K562 (cell line): ENCODE measurements at regions not wholly inside any gene's neighbourhood (a gene's known extent, or its start where the extent isn't known, plus 50 kb on each side); places are given as distances from the start of the nearest gene placed in this dataset.

ENCODE experiments used
- ATAC-seq: fragments of 200-7000 bp; cut with Tn5 transposase; 3 replicates; pipeline ENCODE4 v1.9.1; 2020; ENCODE audit warnings: moderate library complexity
- BruUV-seq: library from RNA; stranded (reverse); fragments of 400-500 nt; replicated peaks from 2 replicates; lab custom pipeline; 2021; lab: Mats Ljungman, UMichigan
- CTCF ChIA-PET: fragments of 300-600 bp; formaldehyde crosslinking; extraction: SDS; loops from one replicate; lab custom pipeline; 2021; ENCODE audit warnings: low intra/inter-chr PET ratio; lab: Yijun Ruan, JAX
- POLR2A ChIA-PET: fragments of 300-600, 350-650 bp; sonication (Branson Sonifier 250); formaldehyde crosslinking; extraction: SDS; loops from one replicate; lab custom pipeline; 2021; ENCODE audit warnings: antibody characterized with exemption, inconsistent platforms; lab: Yijun Ruan, JAX
- DNase-seq, 4 experiments: peaks; one replicate each; pipeline versions ENCODE4 v3.0.0 to v3.0.0-alpha.2; 2011 to 2018; ENCODE audit warnings: low spot score in 3 of 4, mixed read lengths in 3 of 4; ENCODE audit errors: extremely low read depth in 1 of 4
- FAIRE-seq: peaks from 2 replicates; lab custom pipeline; 2011; peaks lifted over from hg19 to GRCh38; lab: Jason Lieb, UNC
- H2AFZ ChIP-seq: 2 replicates; pipeline ENCODE4 v1.6.0; 2011; ENCODE audit warnings: low read depth, low read length, control low read depth, inconsistent platforms
- H3K27ac ChIP-seq: fragments of 200-600 bp; 3 replicates; pipeline ENCODE4 v1.8.0; 2011; ENCODE audit warnings: low read depth, mild to moderate bottlenecking, control low read depth, inconsistent platforms, low read length, moderate library complexity, mixed read lengths; ENCODE audit errors: extremely low read depth
- H3K27me3 ChIP-seq, 2 experiments: fragments of 300-600 bp in 1 of 2; 2 replicates in 1 of 2; 3 replicates in 1 of 2; pipeline versions ENCODE4 v1.6.0 to v1.8.0; 2011; ENCODE audit warnings: inconsistent platforms in 2 of 2, low read length in 2 of 2, mild to moderate bottlenecking in 1 of 2, mixed read lengths in 1 of 2, moderate library complexity in 1 of 2; ENCODE audit not compliant: control insufficient read depth in 2 of 2, insufficient read depth in 2 of 2
- H3K36me3 ChIP-seq: fragments of 300-600 bp; 3 replicates; pipeline ENCODE4 v1.8.0; 2011; ENCODE audit warnings: mild to moderate bottlenecking, low read length, inconsistent platforms; ENCODE audit not compliant: control insufficient read depth, insufficient read depth
- H3K4me1 ChIP-seq, 2 experiments: fragments of 200-600 bp in 1 of 2; replicated peaks in 1 of 2; 2 replicates in 1 of 2; 3 replicates in 1 of 2; pipeline versions ENCODE4 v1.5.1 to v1.8.0; 2011; ENCODE audit warnings: inconsistent platforms in 2 of 2, low read length in 2 of 2, mild to moderate bottlenecking in 1 of 2, mixed read lengths in 1 of 2, moderate library complexity in 1 of 2; ENCODE audit not compliant: control insufficient read depth in 2 of 2, insufficient read depth in 2 of 2
- H3K4me2 ChIP-seq: 2 replicates; pipeline ENCODE4 v1.6.1; 2011; ENCODE audit warnings: low read length, control low read depth, inconsistent platforms, mixed read lengths; ENCODE audit not compliant: insufficient read depth
- H3K4me3 ChIP-seq: fragments of 200-600 bp; sonication (generic), shearing (Covaris generic); 2 replicates; pipeline ENCODE4 v1.5.1; 2016; ENCODE audit warnings: control low read depth, inconsistent platforms
- H3K79me2 ChIP-seq: fragments of 200-600 bp; 3 replicates; pipeline ENCODE4 v1.8.0; 2011; ENCODE audit warnings: low read length, inconsistent platforms; ENCODE audit not compliant: control insufficient read depth, insufficient read depth
- H3K9ac ChIP-seq, 2 experiments: 2 replicates each; pipeline versions ENCODE4 v1.6.0 to v1.6.1; 2011; ENCODE audit warnings: low read depth in 2 of 2, low read length in 2 of 2, control low read depth in 1 of 2, inconsistent platforms in 1 of 2, mild to moderate bottlenecking in 1 of 2, mixed read lengths in 1 of 2; ENCODE audit not compliant: insufficient read depth in 1 of 2
- H3K9me1 ChIP-seq: one replicate; pipeline ENCODE4 v1.6.0; 2011; ENCODE audit warnings: inconsistent platforms, mild to moderate bottlenecking, low read length, moderate library complexity; ENCODE audit not compliant: control insufficient read depth, insufficient read depth
- H3K9me3 ChIP-seq: replicated peaks from 2 replicates; pipeline ENCODE4 v1.5.1; 2011; ENCODE audit warnings: low read depth, low read length, inconsistent platforms; ENCODE audit not compliant: control insufficient read depth, insufficient read depth
- H4K20me1 ChIP-seq: replicated peaks from 2 replicates; pipeline ENCODE4 v1.6.1; 2011; ENCODE audit warnings: low read length, inconsistent platforms, mixed read lengths; ENCODE audit not compliant: control insufficient read depth, insufficient read depth
- ETV6 ChIP-seq, 3 experiments: fragments of 150-350 bp in 1 of 3; sonication (generic) in 1 of 3; formaldehyde crosslinking in 1 of 3; IDR thresholded peaks; 2 replicates each; pipeline versions ENCODE4 v1.6.1 to v1.8.0; 2014 to 2022; ENCODE audit warnings: borderline replicate concordance in 2 of 3, low read depth in 2 of 3, antibody characterized with exemption in 1 of 3, low read length in 1 of 3, mild to moderate bottlenecking in 1 of 3, missing genetic modification reagents in 1 of 3
- NCOA2 ChIP-seq, 2 experiments: fragments of 450-650 bp; IDR thresholded peaks; 2 replicates each; pipeline ENCODE4 v1.6.1; 2018; ENCODE audit warnings: mild to moderate bottlenecking in 2 of 2, moderate library complexity in 1 of 2; ENCODE audit not compliant: partially characterized antibody in 2 of 2
- NRF1 ChIP-seq, 2 experiments: fragments of 450-650 bp; IDR thresholded peaks in 1 of 2; conservative IDR thresholded peaks in 1 of 2; 2 replicates each; pipeline ENCODE4 v1.6.1; 2014; ENCODE audit warnings: mild to moderate bottlenecking in 2 of 2
- PHB2 ChIP-seq: fragments of 450-650 bp; IDR thresholded peaks from 2 replicates; pipeline ENCODE4 v1.6.1; 2017; ENCODE audit warnings: low read depth
- SIX5 ChIP-seq, 2 experiments: IDR thresholded peaks; 2 replicates each; pipeline ENCODE4 v1.6.1; 2011; ENCODE audit warnings: low read length in 2 of 2, borderline replicate concordance in 1 of 2, low read depth in 1 of 2, mild to moderate bottlenecking in 1 of 2, moderate library complexity in 1 of 2; ENCODE audit not compliant: insufficient read depth in 1 of 2
- ZNF41 ChIP-seq: fragments of 250-450 bp; sonication (Bioruptor Pico); conservative IDR thresholded peaks from 2 replicates; pipeline ENCODE4 v1.4.0; 2020; ENCODE audit warnings: mild to moderate bottlenecking
- WGBS: fragments of 100-300 bp; shearing (Covaris generic); methylation state at CpG from one replicate; pipeline ENCODE4 v1.1.6; 2016; ENCODE audit warnings: low coverage, mixed read lengths; ENCODE audit not compliant: insufficient coverage; ENCODE audit errors: missing lambda C conversion rate; 5-methylcytosine and 5-hydroxymethylcytosine counted together
- in situ Hi-C: fragments of 300-500 bp; cut with MboI; formaldehyde crosslinking; loops from 4 replicates; pipeline ENCODE4 v1.15.0; 2018; ENCODE audit warnings: inconsistent platforms, mixed read lengths
- intact Hi-C: fragments of 100-400 bp; cut with micrococcal nuclease; formaldehyde crosslinking; loops from 2 replicates; pipeline ENCODE4 v1.14.2; 2022
- TF ChIP-seq, protein P1 (sequence below): fragments of 450-650 bp; formaldehyde crosslinking; IDR thresholded peaks from 2 replicates; pipeline ENCODE4 v1.4.0; 2020; ENCODE audit warnings: mild to moderate bottlenecking, moderate library complexity
- TF ChIP-seq, protein P2 (sequence below): fragments of 200-800 bp; sonication (Bioruptor generic); IDR thresholded peaks from 2 replicates; pipeline ENCODE4 v1.6.1; 2016; ENCODE audit warnings: missing genetic modification characterization, missing compliant biosample characterization

DNA sequence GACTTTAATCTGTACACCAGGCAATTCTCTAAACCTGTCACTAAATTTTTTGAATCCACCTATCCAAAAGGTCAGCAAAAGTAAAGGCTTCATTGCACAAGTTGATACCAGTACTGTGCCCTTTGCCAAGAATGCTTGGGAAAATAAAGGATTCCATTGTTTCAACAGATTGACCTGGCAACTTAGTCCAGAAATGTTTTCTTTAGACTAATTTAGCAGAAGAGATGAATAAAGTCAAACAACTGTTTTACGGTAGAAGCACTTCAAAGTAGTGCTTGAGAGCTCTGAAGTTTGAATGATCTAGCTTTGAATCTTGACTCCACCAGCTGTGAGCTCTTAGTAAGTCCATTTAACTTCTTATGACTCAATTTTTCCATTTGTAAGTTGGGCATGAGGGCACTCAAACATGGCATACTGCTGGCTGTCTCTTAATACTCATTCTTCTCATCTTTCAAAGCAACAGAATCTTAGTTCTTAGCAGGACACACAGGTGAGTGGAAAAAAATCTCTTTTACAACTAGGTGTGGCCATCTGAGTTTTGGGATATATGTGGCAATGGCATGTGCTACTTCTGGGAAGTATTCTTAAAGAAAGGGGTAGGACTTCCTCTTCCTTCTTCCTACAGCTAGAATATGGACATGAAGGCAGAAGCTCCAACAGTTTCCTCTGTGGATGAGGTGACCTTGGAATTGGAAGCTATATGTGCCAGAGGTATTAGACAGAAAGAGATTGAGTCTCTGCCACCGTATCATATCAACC lies 55.9 kb upstream of the LOC128125822 start:
- no TSS peak for BruUV-seq
- Histone ChIP-seq H3K4me2 (no peak overlapping the region), H3K79me2 (no peaks in the 10 kb centered on the region), H3K9me1 (no peaks in the 10 kb centered on the region), H3K27me3 (no peaks in the 10 kb centered on the region), H3K27ac (no peak overlapping the region), H3K4me3 (no peak overlapping the region), H3K9ac (no peak overlapping the region), H3K4me1 (no peaks in the 10 kb centered on the region), H3K9me3 (no peaks in the 10 kb centered on the region), H4K20me1 (no peaks in the 10 kb centered on the region), H2AFZ (no peak overlapping the region), H3K36me3 (no peaks in the 10 kb centered on the region)
- DNase-seq (no peak), ATAC-seq (no peak), FAIRE-seq (no peak)
- intact Hi-C loops (no loop called here), in situ Hi-C loops (no loop called here)
- CTCF ChIA-PET: no interaction called here
- POLR2A ChIA-PET: no interaction called here
- 3% methylated on average over 2 of the region's 2 CpGs for WGBS
- no peak for TF ChIP-seq ZNF41
- TF ChIP-seq, protein P1, sequence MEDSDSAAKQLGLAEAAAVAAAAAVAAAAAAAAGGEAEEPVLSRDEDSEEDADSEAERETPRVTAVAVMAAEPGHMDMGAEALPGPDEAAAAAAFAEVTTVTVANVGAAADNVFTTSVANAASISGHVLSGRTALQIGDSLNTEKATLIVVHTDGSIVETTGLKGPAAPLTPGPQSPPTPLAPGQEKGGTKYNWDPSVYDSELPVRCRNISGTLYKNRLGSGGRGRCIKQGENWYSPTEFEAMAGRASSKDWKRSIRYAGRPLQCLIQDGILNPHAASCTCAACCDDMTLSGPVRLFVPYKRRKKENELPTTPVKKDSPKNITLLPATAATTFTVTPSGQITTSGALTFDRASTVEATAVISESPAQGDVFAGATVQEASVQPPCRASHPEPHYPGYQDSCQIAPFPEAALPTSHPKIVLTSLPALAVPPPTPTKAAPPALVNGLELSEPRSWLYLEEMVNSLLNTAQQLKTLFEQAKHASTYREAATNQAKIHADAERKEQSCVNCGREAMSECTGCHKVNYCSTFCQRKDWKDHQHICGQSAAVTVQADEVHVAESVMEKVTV (CRISPR knock-in tag): no peak
- TF ChIP-seq, protein P2, sequence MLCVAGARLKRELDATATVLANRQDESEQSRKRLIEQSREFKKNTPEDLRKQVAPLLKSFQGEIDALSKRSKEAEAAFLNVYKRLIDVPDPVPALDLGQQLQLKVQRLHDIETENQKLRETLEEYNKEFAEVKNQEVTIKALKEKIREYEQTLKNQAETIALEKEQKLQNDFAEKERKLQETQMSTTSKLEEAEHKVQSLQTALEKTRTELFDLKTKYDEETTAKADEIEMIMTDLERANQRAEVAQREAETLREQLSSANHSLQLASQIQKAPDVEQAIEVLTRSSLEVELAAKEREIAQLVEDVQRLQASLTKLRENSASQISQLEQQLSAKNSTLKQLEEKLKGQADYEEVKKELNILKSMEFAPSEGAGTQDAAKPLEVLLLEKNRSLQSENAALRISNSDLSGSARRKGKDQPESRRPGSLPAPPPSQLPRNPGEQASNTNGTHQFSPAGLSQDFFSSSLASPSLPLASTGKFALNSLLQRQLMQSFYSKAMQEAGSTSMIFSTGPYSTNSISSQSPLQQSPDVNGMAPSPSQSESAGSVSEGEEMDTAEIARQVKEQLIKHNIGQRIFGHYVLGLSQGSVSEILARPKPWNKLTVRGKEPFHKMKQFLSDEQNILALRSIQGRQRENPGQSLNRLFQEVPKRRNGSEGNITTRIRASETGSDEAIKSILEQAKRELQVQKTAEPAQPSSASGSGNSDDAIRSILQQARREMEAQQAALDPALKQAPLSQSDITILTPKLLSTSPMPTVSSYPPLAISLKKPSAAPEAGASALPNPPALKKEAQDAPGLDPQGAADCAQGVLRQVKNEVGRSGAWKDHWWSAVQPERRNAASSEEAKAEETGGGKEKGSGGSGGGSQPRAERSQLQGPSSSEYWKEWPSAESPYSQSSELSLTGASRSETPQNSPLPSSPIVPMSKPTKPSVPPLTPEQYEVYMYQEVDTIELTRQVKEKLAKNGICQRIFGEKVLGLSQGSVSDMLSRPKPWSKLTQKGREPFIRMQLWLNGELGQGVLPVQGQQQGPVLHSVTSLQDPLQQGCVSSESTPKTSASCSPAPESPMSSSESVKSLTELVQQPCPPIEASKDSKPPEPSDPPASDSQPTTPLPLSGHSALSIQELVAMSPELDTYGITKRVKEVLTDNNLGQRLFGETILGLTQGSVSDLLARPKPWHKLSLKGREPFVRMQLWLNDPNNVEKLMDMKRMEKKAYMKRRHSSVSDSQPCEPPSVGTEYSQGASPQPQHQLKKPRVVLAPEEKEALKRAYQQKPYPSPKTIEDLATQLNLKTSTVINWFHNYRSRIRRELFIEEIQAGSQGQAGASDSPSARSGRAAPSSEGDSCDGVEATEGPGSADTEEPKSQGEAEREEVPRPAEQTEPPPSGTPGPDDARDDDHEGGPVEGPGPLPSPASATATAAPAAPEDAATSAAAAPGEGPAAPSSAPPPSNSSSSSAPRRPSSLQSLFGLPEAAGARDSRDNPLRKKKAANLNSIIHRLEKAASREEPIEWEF (CRISPR knock-in tag): no peak
- no peak for TF ChIP-seq PHB2
- TF ChIP-seq NCOA2 (IDR thresholded peaks at IDR 0.05; ENCODE audit: partially characterized antibody in 2 of 2): no peak
- no peak for TF ChIP-seq SIX5 (IDR thresholded peaks at IDR 0.05; ENCODE audit: borderline replicate concordance in 1 of 2, insufficient read depth in 1 of 2, low read depth in 1 of 2, low read length in 2 of 2)
- no peak for TF ChIP-seq NRF1 (conservative IDR thresholded peaks at IDR 0.05 in 1 of 2, IDR thresholded peaks at IDR 0.05 in 1 of 2)
- no peak for TF ChIP-seq ETV6 (IDR thresholded peaks at IDR 0.05; ENCODE audit: borderline replicate concordance in 1 of 2, low read depth in 2 of 2, low read length in 1 of 2)
- no peak for TF ChIP-seq ETV6 (CRISPR knock-in tag; IDR thresholded peaks at IDR 0.05; ENCODE audit: borderline replicate concordance)
